IMR-90 (cell line): ENCODE measurements at regions not wholly inside any gene's neighbourhood (a gene's known extent, or its start where the extent isn't known, plus 50 kb on each side); places are given as distances from the start of the nearest gene placed in this dataset.

Source experiments
- BHLHE40 ChIP-seq: fragments of 150-350 bp; IDR thresholded peaks from 2 replicates; pipeline ENCODE4 v1.6.1; 2016; ENCODE audit warnings: mild to moderate bottlenecking, low read depth, low read length
- CEBPB ChIP-seq: IDR thresholded peaks from 2 replicates; pipeline ENCODE4 v1.6.1; 2012; ENCODE audit warnings: low read depth, low read length, improper control_type of control experiment
- CHD1 ChIP-seq: IDR thresholded peaks from 2 replicates; pipeline ENCODE4 v1.6.1; 2012; ENCODE audit warnings: low read depth, low read length, improper control_type of control experiment
- FOS ChIP-seq: fragments of 150-350 bp; IDR thresholded peaks from 2 replicates; pipeline ENCODE4 v1.6.1; 2016; ENCODE audit warnings: low read depth, low read length
- MAFK ChIP-seq: IDR thresholded peaks from 2 replicates; pipeline ENCODE4 v1.6.1; 2012; ENCODE audit warnings: low read depth, low read length, improper control_type of control experiment
- MAZ ChIP-seq: IDR thresholded peaks from 2 replicates; pipeline ENCODE4 v1.6.1; 2012; ENCODE audit warnings: low read depth, mild to moderate bottlenecking, low read length, improper control_type of control experiment, moderate library complexity, borderline replicate concordance
- MXI1 ChIP-seq: IDR thresholded peaks from 2 replicates; pipeline ENCODE4 v1.6.1; 2012; ENCODE audit warnings: low read depth, mild to moderate bottlenecking, low read length, moderate library complexity, borderline replicate concordance
- NFE2L2 ChIP-seq: fragments of 150-350 bp; IDR thresholded peaks from 2 replicates; pipeline ENCODE4 v1.6.1; 2016; ENCODE audit warnings: low read depth, mild to moderate bottlenecking, low read length
- POLR2A ChIP-seq: IDR thresholded peaks from 2 replicates; pipeline ENCODE4 v1.6.1; 2012; ENCODE audit warnings: mild to moderate bottlenecking, low read depth, low read length
- RAD21 ChIP-seq: IDR thresholded peaks from 2 replicates; pipeline ENCODE4 v1.6.1; 2012; ENCODE audit warnings: low read length, improper control_type of control experiment
- RFX5 ChIP-seq: IDR thresholded peaks from 2 replicates; pipeline ENCODE4 v1.8.0; 2012; ENCODE audit warnings: low read depth, mild to moderate bottlenecking, low read length, moderate library complexity
- SMC3 ChIP-seq: fragments of 150-350 bp; IDR thresholded peaks from 2 replicates; pipeline ENCODE4 v1.6.1; 2016; ENCODE audit warnings: low read depth, mild to moderate bottlenecking, antibody characterized with exemption, low read length, moderate library complexity
- TF ChIP-seq, protein P1 (sequence below): conservative IDR thresholded peaks from 2 replicates; pipeline ENCODE4 v1.5.1; 2012; ENCODE audit warnings: mild to moderate bottlenecking, low read depth, low read length, improper control_type of control experiment

- TF ChIP-seq POLR2A, result no peak
- TF ChIP-seq MAZ, result no peak
- TF ChIP-seq CEBPB, result no peak
- TF ChIP-seq, protein P1, sequence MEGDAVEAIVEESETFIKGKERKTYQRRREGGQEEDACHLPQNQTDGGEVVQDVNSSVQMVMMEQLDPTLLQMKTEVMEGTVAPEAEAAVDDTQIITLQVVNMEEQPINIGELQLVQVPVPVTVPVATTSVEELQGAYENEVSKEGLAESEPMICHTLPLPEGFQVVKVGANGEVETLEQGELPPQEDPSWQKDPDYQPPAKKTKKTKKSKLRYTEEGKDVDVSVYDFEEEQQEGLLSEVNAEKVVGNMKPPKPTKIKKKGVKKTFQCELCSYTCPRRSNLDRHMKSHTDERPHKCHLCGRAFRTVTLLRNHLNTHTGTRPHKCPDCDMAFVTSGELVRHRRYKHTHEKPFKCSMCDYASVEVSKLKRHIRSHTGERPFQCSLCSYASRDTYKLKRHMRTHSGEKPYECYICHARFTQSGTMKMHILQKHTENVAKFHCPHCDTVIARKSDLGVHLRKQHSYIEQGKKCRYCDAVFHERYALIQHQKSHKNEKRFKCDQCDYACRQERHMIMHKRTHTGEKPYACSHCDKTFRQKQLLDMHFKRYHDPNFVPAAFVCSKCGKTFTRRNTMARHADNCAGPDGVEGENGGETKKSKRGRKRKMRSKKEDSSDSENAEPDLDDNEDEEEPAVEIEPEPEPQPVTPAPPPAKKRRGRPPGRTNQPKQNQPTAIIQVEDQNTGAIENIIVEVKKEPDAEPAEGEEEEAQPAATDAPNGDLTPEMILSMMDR, result no peak
- TF ChIP-seq BHLHE40, result no peak
- TF ChIP-seq CHD1, result no peak
- no peak for TF ChIP-seq RFX5
- TF ChIP-seq FOS, result no peak
- TF ChIP-seq SMC3, result no peak
- TF ChIP-seq RAD21, result no peak
- TF ChIP-seq MXI1, result no peak
- TF ChIP-seq MAFK, result no peak
- no peak for TF ChIP-seq NFE2L2
Observed at GRCh38 chr6:139860203-139860602, 485.8 kb upstream of the CITED2 start.
